HUES48 (cell line): ENCODE measurements at regions not wholly inside any gene's neighbourhood (a gene's known extent, or its start where the extent isn't known, plus 50 kb on each side); places are given as distances from the start of the nearest gene placed in this dataset.

Experiments
- H3K27ac ChIP-seq: one replicate; pipeline ENCODE4 v1.7.0; 2013; ENCODE audit warnings: low read depth, low read length, inconsistent platforms
- H3K27me3 ChIP-seq: 2 replicates; pipeline ENCODE4 v1.6.1; 2013; ENCODE audit warnings: mild to moderate bottlenecking, low read length; ENCODE audit not compliant: control insufficient read depth, insufficient read depth
- H3K36me3 ChIP-seq: 2 replicates; pipeline ENCODE4 v1.6.1; 2013; ENCODE audit warnings: low read length; ENCODE audit not compliant: control insufficient read depth, insufficient read depth
- H3K4me1 ChIP-seq: 2 replicates; pipeline ENCODE4 v1.6.1; 2013; ENCODE audit warnings: mild to moderate bottlenecking, low read length; ENCODE audit not compliant: control insufficient read depth, insufficient read depth
- H3K4me3 ChIP-seq: 2 replicates; pipeline ENCODE4 v1.5.1; 2013; ENCODE audit warnings: mild to moderate bottlenecking, low read depth, low read length
- H3K9ac ChIP-seq: 2 replicates; pipeline ENCODE4 v1.6.1; 2013; ENCODE audit warnings: mild to moderate bottlenecking, low read depth, low read length, moderate library complexity
- H3K9me3 ChIP-seq: 2 replicates; pipeline ENCODE4 v1.6.1; 2013; ENCODE audit warnings: low read length; ENCODE audit not compliant: control insufficient read depth, insufficient read depth

GRCh38 chr14:84144166-84144565, 1385.8 kb upstream of the FLRT2 start:
- H3K27me3 ChIP-seq, result no peaks in the 10 kb centered on the region
- no peaks in the 10 kb centered on the region for H3K4me1 ChIP-seq
- H3K9ac ChIP-seq, result no peak overlapping the region
- H3K9me3 ChIP-seq, result no peaks in the 10 kb centered on the region
- no peak overlapping the region for H3K27ac ChIP-seq
- no peak overlapping the region for H3K4me3 ChIP-seq
- no peaks in the 10 kb centered on the region for H3K36me3 ChIP-seq

- H3K36me3 ChIP-seq, result no peaks in the 10 kb centered on the region
These were observed 1377.5 kb upstream of the FLRT2 start for GRCh38 chr14:84152452-84152851.

GRCh38 chr14:84162633-84163032, 1367.3 kb upstream of the FLRT2 start:
- Histone ChIP-seq H3K4me3 (no peak overlapping the region), H3K9me3 (no peaks in the 10 kb centered on the region), H3K27me3 (no peaks in the 10 kb centered on the region)

More at GRCh38 chr14:84152452-84152851, 1377.5 kb upstream of the FLRT2 start:
- H3K4me1 ChIP-seq, result 0 out of 2 replicates have a peak, but pooled peaks cover 3% of the 10 kb centered on the region
- no peak overlapping the region for H3K27ac ChIP-seq
- no peaks in the 10 kb centered on the region for H3K27me3 ChIP-seq
- no peak overlapping the region for H3K4me3 ChIP-seq
- H3K9ac ChIP-seq, result no peak overlapping the region
- no peaks in the 10 kb centered on the region for H3K9me3 ChIP-seq

GRCh38 chr14:84167026-84167425, 1362.9 kb upstream of the FLRT2 start:
- H3K9ac ChIP-seq, result no peak overlapping the region
- no peaks in the 10 kb centered on the region for H3K4me1 ChIP-seq
- H3K4me3 ChIP-seq, result no peak overlapping the region
- no peak overlapping the region for H3K27ac ChIP-seq
- no peaks in the 10 kb centered on the region for H3K9me3 ChIP-seq
- H3K36me3 ChIP-seq, result no peaks in the 10 kb centered on the region
- no peaks in the 10 kb centered on the region for H3K27me3 ChIP-seq

More at GRCh38 chr14:84162633-84163032, 1367.3 kb upstream of the FLRT2 start:
- H3K36me3 ChIP-seq, result no peaks in the 10 kb centered on the region
- H3K27ac ChIP-seq, result no peak overlapping the region
- H3K9ac ChIP-seq, result no peak overlapping the region
- no peaks in the 10 kb centered on the region for H3K4me1 ChIP-seq

- Histone ChIP-seq H3K9me3 (no peaks in the 10 kb centered on the region), H3K36me3 (no peaks in the 10 kb centered on the region), H3K4me3 (no peak overlapping the region), H3K27ac (no peak overlapping the region), H3K4me1 (no peaks in the 10 kb centered on the region), H3K27me3 (no peaks in the 10 kb centered on the region), H3K9ac (no peak overlapping the region)
These were observed 1349.6 kb upstream of the FLRT2 start for GRCh38 chr14:84180336-84180735.

GRCh38 chr14:84181072-84181471, 1348.9 kb upstream of the FLRT2 start:
- Histone ChIP-seq H3K27ac (no peak overlapping the region), H3K9me3 (0 out of 2 replicates have a peak, but pooled peaks cover 4% of the 10 kb centered on the region), H3K27me3 (no peaks in the 10 kb centered on the region), H3K9ac (no peak overlapping the region), H3K4me1 (no peaks in the 10 kb centered on the region), H3K4me3 (no peak overlapping the region), H3K36me3 (no peaks in the 10 kb centered on the region)

- Histone ChIP-seq H3K9ac (no peak overlapping the region), H3K27me3 (no peaks in the 10 kb centered on the region), H3K4me3 (no peak overlapping the region), H3K4me1 (no peaks in the 10 kb centered on the region), H3K27ac (no peak overlapping the region), H3K9me3 (peaks cover 16% of the 10 kb centered on the region), H3K36me3 (no peaks in the 10 kb centered on the region)
These were observed 1334.4 kb upstream of the FLRT2 start for GRCh38 chr14:84195514-84195913.

GRCh38 chr14:84197704-84198103, 1332.2 kb upstream of the FLRT2 start:
- no peak overlapping the region for H3K27ac ChIP-seq
- H3K36me3 ChIP-seq, result no peaks in the 10 kb centered on the region
- H3K9me3 ChIP-seq, result peaks cover 15% of the 10 kb centered on the region
- no peaks in the 10 kb centered on the region for H3K27me3 ChIP-seq
- no peaks in the 10 kb centered on the region for H3K4me1 ChIP-seq
- H3K4me3 ChIP-seq, result no peak overlapping the region
- no peak overlapping the region for H3K9ac ChIP-seq

GRCh38 chr14:84202486-84202885, 1327.5 kb upstream of the FLRT2 start:
- H3K9me3 ChIP-seq, result no peaks in the 10 kb centered on the region
- no peak overlapping the region for H3K4me3 ChIP-seq
- H3K4me1 ChIP-seq, result no peaks in the 10 kb centered on the region
- H3K36me3 ChIP-seq, result no peaks in the 10 kb centered on the region
- no peaks in the 10 kb centered on the region for H3K27me3 ChIP-seq
- no peak overlapping the region for H3K27ac ChIP-seq
- no peak overlapping the region for H3K9ac ChIP-seq

- Histone ChIP-seq H3K9ac (no peak overlapping the region), H3K27me3 (no peaks in the 10 kb centered on the region), H3K4me3 (no peak overlapping the region), H3K9me3 (no peaks in the 10 kb centered on the region), H3K36me3 (no peaks in the 10 kb centered on the region), H3K4me1 (no peaks in the 10 kb centered on the region), H3K27ac (no peak overlapping the region)
These were observed 1326.0 kb upstream of the FLRT2 start for GRCh38 chr14:84203896-84204295.

GRCh38 chr14:84208451-84208850, 1321.5 kb upstream of the FLRT2 start:
- Histone ChIP-seq H3K4me1 (no peaks in the 10 kb centered on the region), H3K4me3 (no peak overlapping the region), H3K9me3 (no peaks in the 10 kb centered on the region), H3K27me3 (no peaks in the 10 kb centered on the region), H3K27ac (no peak overlapping the region), H3K36me3 (no peaks in the 10 kb centered on the region), H3K9ac (no peak overlapping the region)

- Histone ChIP-seq H3K27ac (no peak overlapping the region), H3K9ac (no peak overlapping the region), H3K4me3 (no peak overlapping the region), H3K4me1 (no peaks in the 10 kb centered on the region), H3K36me3 (no peaks in the 10 kb centered on the region), H3K9me3 (no peaks in the 10 kb centered on the region), H3K27me3 (no peaks in the 10 kb centered on the region)
These were observed 1320.9 kb upstream of the FLRT2 start for GRCh38 chr14:84209031-84209430.
